ENCODE measurements at regions not wholly inside any gene's neighbourhood (a gene's known extent, or its start where the extent isn't known, plus 50 kb on each side); places are given as distances from the start of the nearest gene placed in this dataset.
A peak's percentile ranks its signal among the peaks of the same experiment; 100 is the strongest.

GRCh38 chr4:181143250-181143854 lies 1099.8 kb upstream of the TENM3 start:
- TF ChIP-seq POLR2A (IDR thresholded peaks at IDR 0.05) (no peak), CTCF (IDR thresholded peaks at IDR 0.05) (peak; percentile 69 to 88 (median 76))
